ENCODE measurements at regions not wholly inside any gene's neighbourhood (a gene's known extent, or its start where the extent isn't known, plus 50 kb on each side); places are given as distances from the start of the nearest gene placed in this dataset.

GRCh38 chr7:9226500-9226899 is 793.1 kb downstream of the NXPH1 start:
- TF ChIP-seq CTCF (IDR thresholded peaks at IDR 0.05), result no peak
- H3K9me3 Mint-ChIP-seq, result no peaks in the 10 kb centered on the region
- H3K4me3 Mint-ChIP-seq, result no peak overlapping the region

GRCh38 chr7:9231630-9232121 is 798.3 kb downstream of the NXPH1 start:
- H3K4me1 Mint-ChIP-seq, result peaks cover 5% of the 10 kb centered on the region
- TF ChIP-seq CTCF (IDR thresholded peaks at IDR 0.05), result no peak
- no peak overlapping the region for H3K27ac Mint-ChIP-seq
- H3K36me3 Mint-ChIP-seq (ENCODE audit: low read depth), result no peaks in the 10 kb centered on the region
- H3K27me3 Mint-ChIP-seq (ENCODE audit: low read depth, poor library complexity), result no peaks in the 10 kb centered on the region
- no peak for DNase-seq
- H3K4me3 Mint-ChIP-seq, result no peak overlapping the region
- no peaks in the 10 kb centered on the region for H3K9me3 Mint-ChIP-seq

More at GRCh38 chr7:9226500-9226899, 793.1 kb downstream of the NXPH1 start:
- Mint-ChIP-seq H3K27ac (no peak overlapping the region), H3K27me3 (ENCODE audit: low read depth, poor library complexity) (no peaks in the 10 kb centered on the region), H3K36me3 (ENCODE audit: low read depth) (no peaks in the 10 kb centered on the region), H3K4me1 (no peaks in the 10 kb centered on the region)
- no peak for DNase-seq

- H3K4me1 Mint-ChIP-seq, result no peaks in the 10 kb centered on the region
Measured at GRCh38 chr7:9240001-9240400, 806.6 kb downstream of the NXPH1 start.

GRCh38 chr7:9241826-9242225 is 808.4 kb downstream of the NXPH1 start:
- Mint-ChIP-seq H3K27ac (no peak overlapping the region), H3K27me3 (ENCODE audit: low read depth, poor library complexity) (no peaks in the 10 kb centered on the region), H3K9me3 (no peaks in the 10 kb centered on the region), H3K36me3 (ENCODE audit: low read depth) (no peaks in the 10 kb centered on the region), H3K4me3 (no peak overlapping the region), H3K4me1 (no peaks in the 10 kb centered on the region)
- DNase-seq, result no peak
- TF ChIP-seq CTCF (IDR thresholded peaks at IDR 0.05), result no peak

More at GRCh38 chr7:9240001-9240400, 806.6 kb downstream of the NXPH1 start:
- Mint-ChIP-seq H3K9me3 (no peaks in the 10 kb centered on the region), H3K4me3 (no peak overlapping the region), H3K27me3 (ENCODE audit: low read depth, poor library complexity) (no peaks in the 10 kb centered on the region), H3K36me3 (ENCODE audit: low read depth) (no peaks in the 10 kb centered on the region), H3K27ac (no peak overlapping the region)
- TF ChIP-seq CTCF (IDR thresholded peaks at IDR 0.05), result no peak
- no peak for DNase-seq

- H3K9me3 Mint-ChIP-seq, result no peaks in the 10 kb centered on the region
- H3K27ac Mint-ChIP-seq, result no peak overlapping the region
- H3K36me3 Mint-ChIP-seq (ENCODE audit: low read depth), result no peaks in the 10 kb centered on the region
- TF ChIP-seq CTCF (IDR thresholded peaks at IDR 0.05), result no peak
- no peaks in the 10 kb centered on the region for H3K27me3 Mint-ChIP-seq (ENCODE audit: low read depth, poor library complexity)
- H3K4me3 Mint-ChIP-seq, result no peak overlapping the region
- H3K4me1 Mint-ChIP-seq, result no peaks in the 10 kb centered on the region
- no peak for DNase-seq
Measured at GRCh38 chr7:9242636-9243035, 809.2 kb downstream of the NXPH1 start.

GRCh38 chr7:9250876-9251275 is 817.5 kb downstream of the NXPH1 start:
- TF ChIP-seq CTCF (IDR thresholded peaks at IDR 0.05), result no peak
- no peak overlapping the region for H3K27ac Mint-ChIP-seq
- H3K9me3 Mint-ChIP-seq, result no peaks in the 10 kb centered on the region
- H3K4me1 Mint-ChIP-seq, result peaks cover 5% of the 10 kb centered on the region
- H3K27me3 Mint-ChIP-seq (ENCODE audit: low read depth, poor library complexity), result peaks cover 4% of the 10 kb centered on the region
- no peak for DNase-seq
- no peaks in the 10 kb centered on the region for H3K36me3 Mint-ChIP-seq (ENCODE audit: low read depth)
- H3K4me3 Mint-ChIP-seq, result no peak overlapping the region
